H9 (cell line): ENCODE measurements at regions not wholly inside any gene's neighbourhood (a gene's known extent, or its start where the extent isn't known, plus 50 kb on each side); places are given as distances from the start of the nearest gene placed in this dataset.

Experiments
- DNase-seq: peaks from one replicate; pipeline ENCODE4 v3.0.0-alpha.2; 2017
- H2AFZ ChIP-seq: one replicate; pipeline ENCODE4 v1.6.1; 2013; ENCODE audit warnings: mild to moderate bottlenecking, low read length, control low read depth, moderate library complexity
- H2AK5ac ChIP-seq: 2 replicates; pipeline ENCODE4 v1.6.1; 2013; ENCODE audit warnings: low read length, control low read depth, mixed read lengths; ENCODE audit not compliant: insufficient read length
- H2BK120ac ChIP-seq: one replicate; pipeline ENCODE4 v1.6.1; 2013; ENCODE audit warnings: low read depth, mild to moderate bottlenecking, low read length, control low read depth, inconsistent platforms; ENCODE audit not compliant: poor library complexity, severe bottlenecking
- H2BK12ac ChIP-seq: 2 replicates; pipeline ENCODE4 v1.6.1; 2013; ENCODE audit warnings: low read length, control low read depth, mixed read lengths, low read depth; ENCODE audit not compliant: insufficient read length
- H2BK15ac ChIP-seq: 2 replicates; pipeline ENCODE4 v1.6.1; 2013; ENCODE audit warnings: low read depth, low read length, control low read depth
- H2BK20ac ChIP-seq: one replicate; pipeline ENCODE4 v1.6.1; 2013; ENCODE audit warnings: low read depth, mild to moderate bottlenecking, low read length, control low read depth, inconsistent platforms; ENCODE audit not compliant: poor library complexity, severe bottlenecking
- H2BK5ac ChIP-seq: 2 replicates; pipeline ENCODE4 v1.6.1; 2013; ENCODE audit warnings: low read length, control low read depth, mixed read lengths; ENCODE audit not compliant: insufficient read length
- H3K14ac ChIP-seq: 2 replicates; pipeline ENCODE4 v1.6.1; 2013; ENCODE audit warnings: low read length, control low read depth; ENCODE audit not compliant: insufficient read depth
- H3K18ac ChIP-seq: 2 replicates; pipeline ENCODE4 v1.6.1; 2013; ENCODE audit warnings: low read depth, mild to moderate bottlenecking, mixed read lengths, low read length, control low read depth; ENCODE audit not compliant: insufficient read length
- H3K23ac ChIP-seq: 2 replicates; pipeline ENCODE4 v1.6.1; 2013; ENCODE audit warnings: low read length, control low read depth, mixed read lengths, low read depth; ENCODE audit not compliant: insufficient read length
- H3K23me2 ChIP-seq: 2 replicates; pipeline ENCODE4 v1.6.1; 2013; ENCODE audit warnings: low read depth, mild to moderate bottlenecking, mixed read lengths, low read length, control low read depth; ENCODE audit not compliant: insufficient read length, poor library complexity, severe bottlenecking
- H3K27ac ChIP-seq: 2 replicates; pipeline ENCODE4 v1.5.1; 2013; ENCODE audit warnings: low read length, control low read depth, mixed read lengths, low read depth; ENCODE audit not compliant: insufficient read length
- H3K27me3 ChIP-seq: 2 replicates; pipeline ENCODE4 v1.6.1; 2013; ENCODE audit warnings: low read length, control low read depth, inconsistent platforms; ENCODE audit not compliant: insufficient read depth
- H3K4ac ChIP-seq: 2 replicates; pipeline ENCODE4 v1.6.1; 2013; ENCODE audit warnings: low read depth, mild to moderate bottlenecking, control low read depth, inconsistent platforms, low read length, moderate library complexity
- H3K4me1 ChIP-seq: 2 replicates; pipeline ENCODE4 v1.6.1; 2013; ENCODE audit warnings: low read length, control low read depth, inconsistent platforms; ENCODE audit not compliant: insufficient read depth
- H3K4me2 ChIP-seq: 2 replicates; pipeline ENCODE4 v1.6.1; 2013; ENCODE audit warnings: low read length, control low read depth, mixed read lengths; ENCODE audit not compliant: insufficient read length, insufficient read depth
- H3K56ac ChIP-seq: 2 replicates; pipeline ENCODE4 v1.6.1; 2013; ENCODE audit warnings: low read depth, mild to moderate bottlenecking, mixed read lengths, low read length, control low read depth; ENCODE audit not compliant: insufficient read length
- H3K79me1 ChIP-seq: 2 replicates; pipeline ENCODE4 v1.6.1; 2013; ENCODE audit warnings: low read depth, mild to moderate bottlenecking, moderate library complexity, low read length, control low read depth, inconsistent platforms; ENCODE audit not compliant: insufficient read depth, poor library complexity, severe bottlenecking
- H3K79me2 ChIP-seq: 2 replicates; pipeline ENCODE4 v1.6.1; 2013; ENCODE audit warnings: low read length, control low read depth, inconsistent platforms; ENCODE audit not compliant: insufficient read depth
- H3K9ac ChIP-seq: 2 replicates; pipeline ENCODE4 v1.6.1; 2013; ENCODE audit warnings: low read length, control low read depth, mixed read lengths; ENCODE audit not compliant: insufficient read length; ENCODE audit errors: extremely low read depth
- H3K9me3 ChIP-seq: one replicate; pipeline ENCODE4 v1.6.1; 2013; ENCODE audit warnings: low read depth, low read length, inconsistent platforms; ENCODE audit not compliant: control insufficient read depth
- H3T11ph ChIP-seq: one replicate; pipeline ENCODE4 v1.6.1; 2013; ENCODE audit warnings: mild to moderate bottlenecking, low read length, control low read depth, inconsistent platforms
- H4K20me1 ChIP-seq: one replicate; pipeline ENCODE4 v1.6.1; 2013; ENCODE audit not compliant: control insufficient read depth, insufficient read length, insufficient read depth
- H4K5ac ChIP-seq: 2 replicates; pipeline ENCODE4 v1.6.1; 2013; ENCODE audit warnings: low read depth, mild to moderate bottlenecking, mixed read lengths, low read length, control low read depth; ENCODE audit not compliant: insufficient read length
- H4K8ac ChIP-seq: replicated peaks from 2 replicates; pipeline ENCODE4 v1.6.1; 2013; ENCODE audit warnings: low read length, control low read depth, mixed read lengths, low read depth; ENCODE audit not compliant: insufficient read length
- H4K91ac ChIP-seq: 2 replicates; pipeline ENCODE4 v1.6.1; 2013; ENCODE audit warnings: low read depth, mild to moderate bottlenecking, moderate library complexity, mixed read lengths, low read length, control low read depth; ENCODE audit not compliant: insufficient read length
- H3K27ac Mint-ChIP-seq, 3 experiments: 2 replicates in 2 of 3; 3 replicates in 1 of 3; pipeline ENCODE4 v1.8.0; 2020 to 2021; ENCODE audit warnings: mixed read lengths in 3 of 3, mild to moderate bottlenecking in 1 of 3, moderate library complexity in 1 of 3
- H3K27me3 Mint-ChIP-seq: 2 replicates; pipeline ENCODE4 v1.8.0; 2021; ENCODE audit warnings: low read depth, mild to moderate bottlenecking, moderate library complexity, mixed read lengths
- H3K36me3 Mint-ChIP-seq, 3 experiments: 2 replicates in 2 of 3; 3 replicates in 1 of 3; pipeline ENCODE4 v1.8.0; 2020 to 2021; ENCODE audit warnings: low read depth in 3 of 3, mixed read lengths in 3 of 3; ENCODE audit not compliant: insufficient read depth in 1 of 3
- H3K4me1 Mint-ChIP-seq, 2 experiments: 2 replicates each; pipeline ENCODE4 v1.8.0; 2020; ENCODE audit warnings: mixed read lengths in 2 of 2
- H3K4me3 Mint-ChIP-seq, 2 experiments: 2 replicates in 1 of 2; 3 replicates in 1 of 2; pipeline ENCODE4 v1.8.0; 2020 to 2021; ENCODE audit warnings: mild to moderate bottlenecking in 2 of 2, mixed read lengths in 2 of 2, moderate library complexity in 1 of 2
- H3K9me3 Mint-ChIP-seq, 2 experiments: 2 replicates in 1 of 2; 3 replicates in 1 of 2; pipeline ENCODE4 v1.8.0; 2020; ENCODE audit warnings: mild to moderate bottlenecking in 2 of 2, mixed read lengths in 2 of 2, moderate library complexity in 1 of 2
- WGBS: extraction: QIAGEN DNeasy Blood & Tissue Kit; methylation state at CpG from one replicate; pipeline ENCODE4 v1.1.7; 2013; ENCODE audit warnings: missing lambda C conversion rate, low lambda C conversion rate, mixed read lengths; ENCODE audit not compliant: insufficient read length; ENCODE audit errors: extremely low coverage; 5-methylcytosine and 5-hydroxymethylcytosine counted together
- TF ChIP-seq, protein P1 (sequence below): fragments of 200-600 bp; sonication (generic); conservative IDR thresholded peaks from 3 replicates; pipeline ENCODE4 v1.8.0; 2021; ENCODE audit warnings: antibody characterized with exemption, mild to moderate bottlenecking

DNA sequence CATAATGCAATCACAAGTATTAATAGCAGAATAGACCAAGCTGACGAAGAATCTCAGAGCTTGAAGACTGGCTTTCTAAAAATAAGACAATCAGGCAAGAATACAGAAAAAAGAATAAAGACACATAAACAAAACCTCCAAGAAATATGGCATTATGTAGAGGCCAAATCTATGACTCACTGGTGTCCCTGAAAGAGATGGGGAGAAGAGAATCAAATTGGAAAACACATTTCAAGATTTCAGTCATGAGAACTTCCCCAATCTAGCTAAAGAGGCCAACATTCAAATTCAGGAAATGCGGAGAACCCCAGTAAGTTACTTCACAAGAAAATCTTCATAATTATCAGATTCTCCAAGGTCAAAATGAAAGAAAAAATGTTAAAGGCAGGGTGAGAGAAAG is 69.0 kb upstream of the PDE7B start:
- H3K36me3 Mint-ChIP-seq = no peaks in the 10 kb centered on the region
- no peaks in the 10 kb centered on the region for H3K9me3 Mint-ChIP-seq

More for the DNA sequence above, 69.0 kb upstream of the PDE7B start:
- Histone ChIP-seq H3K4ac (no peak overlapping the region), H3K4me1 (no peaks in the 10 kb centered on the region), H2BK5ac (no peak overlapping the region), H3T11ph (no peak overlapping the region), H3K23ac (no peak overlapping the region), H2AK5ac (no peak overlapping the region), H2BK20ac (no peak overlapping the region), H3K14ac (no peak overlapping the region), H4K91ac (no peak overlapping the region), H3K9ac (no peak overlapping the region), H2BK15ac (no peak overlapping the region), H4K20me1 (no peaks in the 10 kb centered on the region), H3K27ac (no peak overlapping the region), H2AFZ (no peak overlapping the region), H3K79me2 (no peaks in the 10 kb centered on the region), H3K9me3 (no peaks in the 10 kb centered on the region), H2BK120ac (no peak overlapping the region), H3K4me2 (no peak overlapping the region), H3K56ac (no peak overlapping the region), H2BK12ac (no peak overlapping the region), H3K27me3 (no peaks in the 10 kb centered on the region), H3K23me2 (no peaks in the 10 kb centered on the region), H3K18ac (no peak overlapping the region), H4K5ac (no peak overlapping the region), H3K79me1 (no peaks in the 10 kb centered on the region), H4K8ac (no peak overlapping the region)
- TF ChIP-seq, protein P1, sequence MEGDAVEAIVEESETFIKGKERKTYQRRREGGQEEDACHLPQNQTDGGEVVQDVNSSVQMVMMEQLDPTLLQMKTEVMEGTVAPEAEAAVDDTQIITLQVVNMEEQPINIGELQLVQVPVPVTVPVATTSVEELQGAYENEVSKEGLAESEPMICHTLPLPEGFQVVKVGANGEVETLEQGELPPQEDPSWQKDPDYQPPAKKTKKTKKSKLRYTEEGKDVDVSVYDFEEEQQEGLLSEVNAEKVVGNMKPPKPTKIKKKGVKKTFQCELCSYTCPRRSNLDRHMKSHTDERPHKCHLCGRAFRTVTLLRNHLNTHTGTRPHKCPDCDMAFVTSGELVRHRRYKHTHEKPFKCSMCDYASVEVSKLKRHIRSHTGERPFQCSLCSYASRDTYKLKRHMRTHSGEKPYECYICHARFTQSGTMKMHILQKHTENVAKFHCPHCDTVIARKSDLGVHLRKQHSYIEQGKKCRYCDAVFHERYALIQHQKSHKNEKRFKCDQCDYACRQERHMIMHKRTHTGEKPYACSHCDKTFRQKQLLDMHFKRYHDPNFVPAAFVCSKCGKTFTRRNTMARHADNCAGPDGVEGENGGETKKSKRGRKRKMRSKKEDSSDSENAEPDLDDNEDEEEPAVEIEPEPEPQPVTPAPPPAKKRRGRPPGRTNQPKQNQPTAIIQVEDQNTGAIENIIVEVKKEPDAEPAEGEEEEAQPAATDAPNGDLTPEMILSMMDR = no peak
- Mint-ChIP-seq H3K4me1 (no peaks in the 10 kb centered on the region), H3K27ac (no peak overlapping the region), H3K27me3 (peaks cover 1% of the 10 kb centered on the region; the same call in 1 of the 2 replicates), H3K4me3 (no peak overlapping the region)
- no peak for DNase-seq
- WGBS = no CpG with 5 or more reads among the region's 2 CpGs
